WTC11 (cell line): ENCODE measurements at regions not wholly inside any gene's neighbourhood (a gene's known extent, or its start where the extent isn't known, plus 50 kb on each side); places are given as distances from the start of the nearest gene placed in this dataset.

Experiments used
- ATAC-seq: fragments of 200-7000 bp; cut with Tn5 transposase; 2 replicates; pipeline ENCODE4 v1.10.0; 2021; ENCODE audit warnings: mild to moderate bottlenecking, moderate library complexity
- CTCF ChIA-PET: fragments of 300-600 bp; sonication (Branson Sonifier 250); formaldehyde crosslinking; loops from one replicate; lab custom pipeline; 2021; ENCODE audit warnings: antibody characterized with exemption; lab: Charles Lee
- POLR2A ChIA-PET: fragments of 350-600 bp; sonication (Branson Sonifier 250); formaldehyde crosslinking; loops from one replicate; lab custom pipeline; 2021; ENCODE audit warnings: antibody characterized with exemption; lab: Charles Lee
- DNase-seq: peaks from one replicate; pipeline ENCODE4 v3.0.0; 2021; ENCODE audit warnings: low spot score
- H3K27ac Mint-ChIP-seq: 2 replicates; pipeline ENCODE4 v1.8.0; 2021; ENCODE audit warnings: mixed read lengths
- H3K27me3 Mint-ChIP-seq: 2 replicates; pipeline ENCODE4 v1.8.0; 2021; ENCODE audit warnings: low read depth, mild to moderate bottlenecking, moderate library complexity, mixed read lengths
- H3K36me3 Mint-ChIP-seq: 2 replicates; pipeline ENCODE4 v1.8.0; 2021; ENCODE audit warnings: mixed read lengths
- H3K4me1 Mint-ChIP-seq: 2 replicates; pipeline ENCODE4 v1.8.0; 2022; ENCODE audit warnings: mixed read lengths
- H3K4me3 Mint-ChIP-seq: 2 replicates; pipeline ENCODE4 v1.8.0; 2021; ENCODE audit warnings: mild to moderate bottlenecking, moderate library complexity, mixed read lengths
- H3K9me3 Mint-ChIP-seq: 2 replicates; pipeline ENCODE4 v1.8.0; 2021; ENCODE audit warnings: mixed read lengths
- CREB1 ChIP-seq: sonication (generic); formaldehyde crosslinking; IDR thresholded peaks from 2 replicates; pipeline ENCODE4 v1.8.0; 2023; ENCODE audit warnings: mild to moderate bottlenecking, missing genetic modification reagents
- ESRRA ChIP-seq: sonication (generic); formaldehyde crosslinking; IDR thresholded peaks from 2 replicates; pipeline ENCODE4 v1.8.1; 2022; ENCODE audit warnings: mild to moderate bottlenecking, missing genetic modification reagents, borderline replicate concordance
- FOXK1 ChIP-seq: sonication (generic); formaldehyde crosslinking; IDR thresholded peaks from 2 replicates; pipeline ENCODE4 v1.8.0; 2022; ENCODE audit warnings: mild to moderate bottlenecking, moderate library complexity, missing genetic modification reagents
- GRHL2 ChIP-seq: fragments of 250-450 bp; sonication (Bioruptor Pico); IDR thresholded peaks from 2 replicates; pipeline ENCODE4 v1.8.0; 2022; ENCODE audit warnings: mild to moderate bottlenecking, moderate library complexity; ENCODE audit not compliant: insufficient replicate concordance, severe bottlenecking
- NFATC4 ChIP-seq: fragments of 250-450 bp; sonication (Bioruptor Pico); IDR thresholded peaks from 2 replicates; pipeline ENCODE4 v1.9.0; 2021; ENCODE audit warnings: mild to moderate bottlenecking
- RELA ChIP-seq: sonication (generic); formaldehyde crosslinking; IDR thresholded peaks from 2 replicates; pipeline ENCODE4 v1.8.1; 2022; ENCODE audit warnings: missing genetic modification reagents, mild to moderate bottlenecking, borderline replicate concordance
- SMAD4 ChIP-seq: sonication (generic); formaldehyde crosslinking; IDR thresholded peaks from 2 replicates; pipeline ENCODE4 v1.8.0; 2022; ENCODE audit warnings: mild to moderate bottlenecking, missing genetic modification reagents
- SP1 ChIP-seq: sonication (generic); formaldehyde crosslinking; conservative IDR thresholded peaks from 2 replicates; pipeline ENCODE4 v1.8.1; 2022; ENCODE audit warnings: missing genetic modification reagents
- ZBTB21 ChIP-seq: sonication (generic); formaldehyde crosslinking; IDR thresholded peaks from 2 replicates; pipeline ENCODE4 v1.8.1; 2023; ENCODE audit warnings: mild to moderate bottlenecking, missing genetic modification reagents, borderline replicate concordance
- ZNF138 ChIP-seq: sonication (generic); formaldehyde crosslinking; conservative IDR thresholded peaks from 2 replicates; pipeline ENCODE4 v1.8.1; 2022; ENCODE audit warnings: mild to moderate bottlenecking, moderate library complexity, missing genetic modification reagents
- ZNF219 ChIP-seq: sonication (generic); formaldehyde crosslinking; IDR thresholded peaks from 2 replicates; pipeline ENCODE4 v1.8.0; 2023; ENCODE audit warnings: missing genetic modification reagents, mild to moderate bottlenecking, borderline replicate concordance
- ZNF232 ChIP-seq: sonication (generic); formaldehyde crosslinking; IDR thresholded peaks from 2 replicates; pipeline ENCODE4 v1.8.0; 2022; ENCODE audit warnings: mild to moderate bottlenecking, missing genetic modification reagents
- ZNF317 ChIP-seq: sonication (generic); formaldehyde crosslinking; IDR thresholded peaks from 2 replicates; pipeline ENCODE4 v1.8.1; 2023; ENCODE audit warnings: low read depth, mild to moderate bottlenecking, moderate library complexity, missing genetic modification reagents, borderline replicate concordance
- ZNF396 ChIP-seq: fragments of 250-450 bp; sonication (Bioruptor Pico); IDR thresholded peaks from 2 replicates; pipeline ENCODE4 v1.8.0; 2021; ENCODE audit warnings: mild to moderate bottlenecking, moderate library complexity, borderline replicate concordance
- TF ChIP-seq, protein P1 (sequence below): sonication (generic); formaldehyde crosslinking; IDR thresholded peaks from 2 replicates; pipeline ENCODE4 v1.8.0; 2023; ENCODE audit warnings: missing genetic modification reagents, mild to moderate bottlenecking, borderline replicate concordance
- TF ChIP-seq, protein P2 (sequence below): sonication (generic); formaldehyde crosslinking; IDR thresholded peaks from 2 replicates; pipeline ENCODE4 v1.8.1; 2022; ENCODE audit warnings: missing genetic modification reagents, borderline replicate concordance
- TF ChIP-seq, protein P3 (sequence below): sonication (generic); formaldehyde crosslinking; IDR thresholded peaks from 2 replicates; pipeline ENCODE4 v1.8.0; 2022; ENCODE audit warnings: mild to moderate bottlenecking, missing genetic modification reagents
- TF ChIP-seq, protein P4 (sequence below): sonication (generic); formaldehyde crosslinking; conservative IDR thresholded peaks from 2 replicates; pipeline ENCODE4 v1.8.1; 2023; ENCODE audit warnings: mild to moderate bottlenecking, low read depth, missing genetic modification reagents, moderate library complexity
- TF ChIP-seq, protein P5 (sequence below): fragments of 250-450 bp; sonication (Bioruptor Pico); IDR thresholded peaks from 2 replicates; pipeline ENCODE4 v1.9.0; 2021; ENCODE audit warnings: mild to moderate bottlenecking
- TF ChIP-seq, protein P6 (sequence below): sonication (generic); formaldehyde crosslinking; conservative IDR thresholded peaks from 2 replicates; pipeline ENCODE4 v1.8.1; 2022; ENCODE audit warnings: mild to moderate bottlenecking, missing genetic modification reagents

DNA sequence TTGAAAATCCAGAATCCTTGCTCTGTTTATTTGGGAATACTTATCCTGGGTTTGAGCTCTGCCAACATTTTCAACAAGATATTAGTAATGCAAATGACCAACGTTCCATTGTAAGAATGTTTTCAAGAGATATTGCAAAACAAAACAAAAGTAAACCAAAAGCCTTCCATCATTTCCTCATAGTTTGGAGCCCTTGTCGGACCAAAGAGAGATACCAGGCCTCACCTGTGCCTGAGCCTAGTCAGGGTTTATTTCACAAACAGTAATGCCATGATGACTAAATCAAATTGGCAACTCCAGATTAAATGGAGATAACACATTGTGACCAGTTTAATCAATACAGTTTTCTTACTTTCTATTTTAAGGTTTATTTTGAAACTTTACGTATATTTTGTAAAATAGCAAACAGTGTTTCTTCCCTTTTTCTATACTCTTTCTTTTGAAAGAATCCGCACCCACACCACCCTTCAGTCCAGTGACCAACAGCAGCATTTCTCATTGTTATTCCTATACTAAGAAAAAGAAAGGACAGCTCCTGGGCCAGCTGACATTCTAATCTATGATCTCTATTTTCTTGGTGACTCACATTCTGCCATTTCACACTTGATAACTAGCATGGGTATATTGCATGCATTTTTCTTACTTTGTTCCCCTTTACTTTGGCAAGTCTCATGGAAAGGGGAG lies 168.5 kb upstream of the MEOX2 start (continued):
- TF ChIP-seq, protein P1, sequence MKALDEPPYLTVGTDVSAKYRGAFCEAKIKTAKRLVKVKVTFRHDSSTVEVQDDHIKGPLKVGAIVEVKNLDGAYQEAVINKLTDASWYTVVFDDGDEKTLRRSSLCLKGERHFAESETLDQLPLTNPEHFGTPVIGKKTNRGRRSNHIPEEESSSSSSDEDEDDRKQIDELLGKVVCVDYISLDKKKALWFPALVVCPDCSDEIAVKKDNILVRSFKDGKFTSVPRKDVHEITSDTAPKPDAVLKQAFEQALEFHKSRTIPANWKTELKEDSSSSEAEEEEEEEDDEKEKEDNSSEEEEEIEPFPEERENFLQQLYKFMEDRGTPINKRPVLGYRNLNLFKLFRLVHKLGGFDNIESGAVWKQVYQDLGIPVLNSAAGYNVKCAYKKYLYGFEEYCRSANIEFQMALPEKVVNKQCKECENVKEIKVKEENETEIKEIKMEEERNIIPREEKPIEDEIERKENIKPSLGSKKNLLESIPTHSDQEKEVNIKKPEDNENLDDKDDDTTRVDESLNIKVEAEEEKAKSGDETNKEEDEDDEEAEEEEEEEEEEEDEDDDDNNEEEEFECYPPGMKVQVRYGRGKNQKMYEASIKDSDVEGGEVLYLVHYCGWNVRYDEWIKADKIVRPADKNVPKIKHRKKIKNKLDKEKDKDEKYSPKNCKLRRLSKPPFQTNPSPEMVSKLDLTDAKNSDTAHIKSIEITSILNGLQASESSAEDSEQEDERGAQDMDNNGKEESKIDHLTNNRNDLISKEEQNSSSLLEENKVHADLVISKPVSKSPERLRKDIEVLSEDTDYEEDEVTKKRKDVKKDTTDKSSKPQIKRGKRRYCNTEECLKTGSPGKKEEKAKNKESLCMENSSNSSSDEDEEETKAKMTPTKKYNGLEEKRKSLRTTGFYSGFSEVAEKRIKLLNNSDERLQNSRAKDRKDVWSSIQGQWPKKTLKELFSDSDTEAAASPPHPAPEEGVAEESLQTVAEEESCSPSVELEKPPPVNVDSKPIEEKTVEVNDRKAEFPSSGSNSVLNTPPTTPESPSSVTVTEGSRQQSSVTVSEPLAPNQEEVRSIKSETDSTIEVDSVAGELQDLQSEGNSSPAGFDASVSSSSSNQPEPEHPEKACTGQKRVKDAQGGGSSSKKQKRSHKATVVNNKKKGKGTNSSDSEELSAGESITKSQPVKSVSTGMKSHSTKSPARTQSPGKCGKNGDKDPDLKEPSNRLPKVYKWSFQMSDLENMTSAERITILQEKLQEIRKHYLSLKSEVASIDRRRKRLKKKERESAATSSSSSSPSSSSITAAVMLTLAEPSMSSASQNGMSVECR: no peak
- TF ChIP-seq RELA: no peak

DNA sequence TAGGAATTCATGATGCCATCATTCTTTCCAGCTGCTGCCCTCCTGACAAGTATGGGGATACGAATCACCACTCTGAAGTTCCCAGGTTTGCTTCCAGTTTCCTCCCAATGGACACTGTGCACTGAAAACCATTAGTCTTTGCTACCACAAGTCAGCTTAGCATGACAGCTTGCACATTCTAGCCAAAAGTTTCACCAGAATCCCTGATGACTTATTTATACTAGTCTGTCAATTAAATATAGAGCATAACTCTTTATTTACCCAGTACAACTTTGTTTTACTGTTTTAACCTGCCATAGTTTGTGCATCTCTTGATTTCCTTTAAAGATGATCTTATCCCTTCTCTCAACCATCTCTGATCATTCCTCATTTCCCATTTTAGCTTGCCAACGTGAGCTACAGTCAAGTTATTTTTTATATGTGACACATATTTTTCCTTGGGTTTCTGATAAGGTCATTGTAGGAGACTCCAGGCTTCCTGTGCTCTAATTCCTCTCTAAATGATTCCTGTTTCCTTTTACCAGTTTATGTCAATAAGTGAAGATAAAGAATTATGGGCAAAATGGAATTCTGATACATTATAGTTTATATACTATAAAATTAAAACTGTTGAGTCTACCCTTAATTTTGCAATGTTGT lies 167.5 kb upstream of the MEOX2 start:
- no peak for DNase-seq
- ATAC-seq: no peak
- ChIA-PET CTCF (no interaction called here), POLR2A (no interaction called here)
- no peak overlapping the region for H3K27ac Mint-ChIP-seq
- H3K4me3 Mint-ChIP-seq: no peak overlapping the region
- H3K36me3 Mint-ChIP-seq: no peaks in the 10 kb centered on the region
- peaks cover 11% of the 10 kb centered on the region for H3K4me1 Mint-ChIP-seq
- H3K27me3 Mint-ChIP-seq: no peaks in the 10 kb centered on the region; the same call in 1 of the 2 replicates
- no peak for TF ChIP-seq SMAD4 (CRISPR knock-in tag)
- TF ChIP-seq CREB1 (CRISPR knock-in tag): no peak
- no peak for TF ChIP-seq ZBTB21 (CRISPR knock-in tag)
- TF ChIP-seq, protein P2, sequence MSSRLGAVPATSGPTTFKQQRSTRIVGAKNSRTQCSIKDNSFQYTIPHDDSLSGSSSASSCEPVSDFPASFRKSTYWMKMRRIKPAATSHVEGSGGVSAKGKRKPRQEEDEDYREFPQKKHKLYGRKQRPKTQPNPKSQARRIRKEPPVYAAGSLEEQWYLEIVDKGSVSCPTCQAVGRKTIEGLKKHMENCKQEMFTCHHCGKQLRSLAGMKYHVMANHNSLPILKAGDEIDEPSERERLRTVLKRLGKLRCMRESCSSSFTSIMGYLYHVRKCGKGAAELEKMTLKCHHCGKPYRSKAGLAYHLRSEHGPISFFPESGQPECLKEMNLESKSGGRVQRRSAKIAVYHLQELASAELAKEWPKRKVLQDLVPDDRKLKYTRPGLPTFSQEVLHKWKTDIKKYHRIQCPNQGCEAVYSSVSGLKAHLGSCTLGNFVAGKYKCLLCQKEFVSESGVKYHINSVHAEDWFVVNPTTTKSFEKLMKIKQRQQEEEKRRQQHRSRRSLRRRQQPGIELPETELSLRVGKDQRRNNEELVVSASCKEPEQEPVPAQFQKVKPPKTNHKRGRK (CRISPR knock-in tag): no peak
- TF ChIP-seq, protein P3, sequence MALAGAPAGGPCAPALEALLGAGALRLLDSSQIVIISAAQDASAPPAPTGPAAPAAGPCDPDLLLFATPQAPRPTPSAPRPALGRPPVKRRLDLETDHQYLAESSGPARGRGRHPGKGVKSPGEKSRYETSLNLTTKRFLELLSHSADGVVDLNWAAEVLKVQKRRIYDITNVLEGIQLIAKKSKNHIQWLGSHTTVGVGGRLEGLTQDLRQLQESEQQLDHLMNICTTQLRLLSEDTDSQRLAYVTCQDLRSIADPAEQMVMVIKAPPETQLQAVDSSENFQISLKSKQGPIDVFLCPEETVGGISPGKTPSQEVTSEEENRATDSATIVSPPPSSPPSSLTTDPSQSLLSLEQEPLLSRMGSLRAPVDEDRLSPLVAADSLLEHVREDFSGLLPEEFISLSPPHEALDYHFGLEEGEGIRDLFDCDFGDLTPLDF: no peak
- TF ChIP-seq, protein P4, sequence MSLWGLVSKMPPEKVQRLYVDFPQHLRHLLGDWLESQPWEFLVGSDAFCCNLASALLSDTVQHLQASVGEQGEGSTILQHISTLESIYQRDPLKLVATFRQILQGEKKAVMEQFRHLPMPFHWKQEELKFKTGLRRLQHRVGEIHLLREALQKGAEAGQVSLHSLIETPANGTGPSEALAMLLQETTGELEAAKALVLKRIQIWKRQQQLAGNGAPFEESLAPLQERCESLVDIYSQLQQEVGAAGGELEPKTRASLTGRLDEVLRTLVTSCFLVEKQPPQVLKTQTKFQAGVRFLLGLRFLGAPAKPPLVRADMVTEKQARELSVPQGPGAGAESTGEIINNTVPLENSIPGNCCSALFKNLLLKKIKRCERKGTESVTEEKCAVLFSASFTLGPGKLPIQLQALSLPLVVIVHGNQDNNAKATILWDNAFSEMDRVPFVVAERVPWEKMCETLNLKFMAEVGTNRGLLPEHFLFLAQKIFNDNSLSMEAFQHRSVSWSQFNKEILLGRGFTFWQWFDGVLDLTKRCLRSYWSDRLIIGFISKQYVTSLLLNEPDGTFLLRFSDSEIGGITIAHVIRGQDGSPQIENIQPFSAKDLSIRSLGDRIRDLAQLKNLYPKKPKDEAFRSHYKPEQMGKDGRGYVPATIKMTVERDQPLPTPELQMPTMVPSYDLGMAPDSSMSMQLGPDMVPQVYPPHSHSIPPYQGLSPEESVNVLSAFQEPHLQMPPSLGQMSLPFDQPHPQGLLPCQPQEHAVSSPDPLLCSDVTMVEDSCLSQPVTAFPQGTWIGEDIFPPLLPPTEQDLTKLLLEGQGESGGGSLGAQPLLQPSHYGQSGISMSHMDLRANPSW: no peak
- no peak for TF ChIP-seq SP1 (CRISPR knock-in tag)
- no peak for TF ChIP-seq ZNF317 (CRISPR knock-in tag)
- TF ChIP-seq FOXK1 (CRISPR knock-in tag): no peak
- no peak for TF ChIP-seq ZNF219 (CRISPR knock-in tag)
- H3K9me3 Mint-ChIP-seq: peaks cover 6% of the 10 kb centered on the region

DNA sequence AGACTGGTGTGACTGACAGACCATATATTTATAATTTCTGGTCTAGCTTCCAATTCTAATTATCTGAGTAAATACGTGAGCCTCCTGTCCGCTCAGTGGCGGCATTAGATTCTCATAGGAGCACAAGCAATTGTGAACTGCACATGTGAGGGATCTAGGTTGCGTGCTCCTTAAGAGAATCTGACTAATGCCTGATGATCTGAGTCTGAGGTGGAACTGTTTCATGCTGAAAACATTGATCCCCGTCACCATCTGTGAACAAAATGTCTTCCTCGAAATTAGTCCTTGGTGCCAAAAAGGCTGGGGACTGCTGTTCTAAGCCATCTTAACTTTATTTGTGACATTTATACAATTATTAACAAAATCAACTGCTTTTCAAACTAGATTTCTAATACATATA lies 164.7 kb upstream of the MEOX2 start:
- H3K9me3 Mint-ChIP-seq: no peaks in the 10 kb centered on the region
- CTCF ChIA-PET: no interaction called here
- DNase-seq (no peak), ATAC-seq (no peak)
- H3K36me3 Mint-ChIP-seq: no peaks in the 10 kb centered on the region
- POLR2A ChIA-PET: interaction anchor here (0.7 kb wide), 1 partner anchor 36 kb away, joined by 5 read pairs; no protein-coding TSS in a partner anchor
- peaks cover 11% of the 10 kb centered on the region for H3K4me1 Mint-ChIP-seq
- no peaks in the 10 kb centered on the region for H3K27me3 Mint-ChIP-seq
- no peak overlapping the region for H3K27ac Mint-ChIP-seq
- no peak overlapping the region for H3K4me3 Mint-ChIP-seq
- TF ChIP-seq ZNF396 (CRISPR knock-in tag) (no peak), GRHL2 (CRISPR knock-in tag) (no peak), NFATC4 (CRISPR knock-in tag) (no peak), ZNF232 (CRISPR knock-in tag) (no peak), ZNF138 (CRISPR knock-in tag) (no peak), ESRRA (CRISPR knock-in tag) (no peak)
- TF ChIP-seq, protein P5, sequence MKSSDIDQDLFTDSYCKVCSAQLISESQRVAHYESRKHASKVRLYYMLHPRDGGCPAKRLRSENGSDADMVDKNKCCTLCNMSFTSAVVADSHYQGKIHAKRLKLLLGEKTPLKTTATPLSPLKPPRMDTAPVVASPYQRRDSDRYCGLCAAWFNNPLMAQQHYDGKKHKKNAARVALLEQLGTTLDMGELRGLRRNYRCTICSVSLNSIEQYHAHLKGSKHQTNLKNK (CRISPR knock-in tag): no peak
- TF ChIP-seq, protein P6, sequence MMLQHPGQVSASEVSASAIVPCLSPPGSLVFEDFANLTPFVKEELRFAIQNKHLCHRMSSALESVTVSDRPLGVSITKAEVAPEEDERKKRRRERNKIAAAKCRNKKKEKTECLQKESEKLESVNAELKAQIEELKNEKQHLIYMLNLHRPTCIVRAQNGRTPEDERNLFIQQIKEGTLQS (CRISPR knock-in tag): no peak
- TF ChIP-seq, protein P2 (CRISPR knock-in tag): no peak
